ENCODE measurements at regions not wholly inside any gene's neighbourhood (a gene's known extent, or its start where the extent isn't known, plus 50 kb on each side); places are given as distances from the start of the nearest gene placed in this dataset.
"Not testable (repeated sequence)": the region's sequence is repeated elsewhere in the genome, so short reads cannot be mapped to it uniquely, and the experiment has no call there.

DNA sequence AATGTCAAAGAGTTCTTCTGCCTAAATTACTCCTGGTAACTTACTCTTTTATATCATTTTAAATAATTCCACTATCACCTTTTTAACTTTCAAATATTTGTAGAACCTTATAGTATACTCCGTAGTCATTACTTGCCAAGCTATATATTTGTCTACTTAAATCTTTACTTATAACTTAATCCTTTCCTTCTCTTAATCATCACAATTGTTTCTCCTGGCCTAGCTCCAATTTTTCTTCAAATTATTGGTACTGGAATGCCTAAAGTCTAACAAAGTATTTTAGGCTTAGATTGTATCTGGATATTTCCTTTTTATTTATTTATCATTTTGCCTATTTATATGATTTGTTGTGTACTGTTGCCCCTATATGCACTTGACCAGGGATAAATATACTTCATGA lies 109.5 kb downstream of the MZT1 start:
- Mint-ChIP-seq H3K27ac (no peak overlapping the region), H3K4me1 (no peaks in the 10 kb centered on the region)

GRCh38 chr13:72617186-72617585 lies 110.2 kb downstream of the MZT1 start:
- no peak for DNase-seq (ENCODE audit: low spot score in 2 of 2)
- Mint-ChIP-seq H3K4me1 (no peaks in the 10 kb centered on the region), H3K27ac (no peak overlapping the region), H3K4me3 (no peak overlapping the region), H3K9me3 (peaks cover 3% of the 10 kb centered on the region), H3K36me3 (no peaks in the 10 kb centered on the region)
- no peak for ATAC-seq

More for the DNA sequence above, 109.5 kb downstream of the MZT1 start:
- H3K36me3 Mint-ChIP-seq: no peaks in the 10 kb centered on the region
- no peak overlapping the region for H3K4me3 Mint-ChIP-seq
- H3K9me3 Mint-ChIP-seq: peaks cover 3% of the 10 kb centered on the region
- no peak for DNase-seq (ENCODE audit: low spot score in 2 of 2)
- ATAC-seq: no peak

- H3K36me3 Mint-ChIP-seq; DNase-seq (ENCODE audit: low spot score in 2 of 2); H3K9me3 Mint-ChIP-seq; ATAC-seq; H3K4me1 Mint-ChIP-seq; H3K4me3 Mint-ChIP-seq; H3K27ac Mint-ChIP-seq: not testable (repeated sequence)
Observed at GRCh38 chr13:72610251-72610891, 117.1 kb downstream of the MZT1 start.

- H3K9me3 Mint-ChIP-seq: no peaks in the 10 kb centered on the region
- no peaks in the 10 kb centered on the region for H3K36me3 Mint-ChIP-seq
- H3K4me3 Mint-ChIP-seq: no peak overlapping the region
- no peak for DNase-seq (ENCODE audit: low spot score in 2 of 2)
- no peak for ATAC-seq
- no peaks in the 10 kb centered on the region for H3K4me1 Mint-ChIP-seq
- H3K27ac Mint-ChIP-seq: no peak overlapping the region
Observed at GRCh38 chr13:72599178-72599743, 128.2 kb downstream of the MZT1 start.

DNA sequence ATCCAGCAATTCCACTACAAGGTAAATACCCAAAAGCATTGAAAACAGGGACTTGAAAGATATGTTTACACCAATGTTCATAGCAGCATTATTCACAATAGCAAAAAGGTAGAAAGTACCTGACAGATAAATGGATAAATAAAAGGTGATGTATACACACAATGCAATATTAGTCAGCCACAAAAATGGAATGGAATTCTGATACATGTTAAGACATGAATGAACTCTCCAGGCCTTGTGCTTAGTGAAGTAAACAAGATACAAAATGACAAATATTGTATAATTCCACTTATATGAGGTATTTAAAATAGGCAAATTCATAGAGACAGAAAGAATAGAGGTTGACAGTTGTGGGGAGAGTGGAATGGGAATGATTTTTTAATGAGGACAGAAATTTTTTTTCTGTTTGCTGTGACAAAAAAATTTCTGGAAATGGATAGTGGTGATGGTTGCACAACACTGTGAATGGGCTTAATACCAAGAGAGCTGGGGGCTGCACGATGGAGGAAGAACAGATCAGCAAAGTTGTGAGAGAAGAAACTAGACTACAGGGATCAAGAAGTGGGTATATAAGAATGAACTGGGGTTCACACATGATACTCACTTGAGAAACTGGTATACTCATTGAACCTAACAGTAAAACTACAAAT lies 137.2 kb downstream of the MZT1 start:
- DNase-seq (ENCODE audit: low spot score in 2 of 2) (no peak), ATAC-seq (no peak)
- no peak overlapping the region for H3K4me3 Mint-ChIP-seq
- H3K27ac Mint-ChIP-seq: no peak overlapping the region
- H3K36me3 Mint-ChIP-seq: no peaks in the 10 kb centered on the region
- no peaks in the 10 kb centered on the region for H3K4me1 Mint-ChIP-seq
- peaks cover 4% of the 10 kb centered on the region for H3K9me3 Mint-ChIP-seq

DNA sequence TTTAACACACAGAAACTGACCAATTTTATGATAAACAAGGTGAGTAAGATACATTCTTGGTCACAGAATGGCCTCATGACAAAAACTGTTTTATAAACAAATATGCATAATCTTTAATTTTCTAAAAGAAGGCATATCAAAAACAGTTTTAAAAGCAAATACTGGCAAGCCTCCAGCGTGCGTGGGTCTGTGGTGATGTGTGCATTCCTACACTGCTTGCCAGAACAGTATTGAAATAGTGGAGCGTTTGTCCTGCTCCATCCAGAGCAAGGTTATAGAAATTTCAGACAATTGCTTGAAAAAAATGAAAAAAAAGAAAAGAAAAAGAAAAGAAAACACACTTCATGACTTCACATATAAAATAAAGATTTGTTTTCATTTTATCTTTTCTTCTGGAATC lies 140.9 kb downstream of the MZT1 start:
- DNase-seq (ENCODE audit: low spot score in 2 of 2) (no peak), ATAC-seq (no peak)
- Mint-ChIP-seq H3K36me3 (no peaks in the 10 kb centered on the region), H3K9me3 (no peaks in the 10 kb centered on the region), H3K4me3 (no peak overlapping the region), H3K27ac (no peak overlapping the region), H3K4me1 (no peaks in the 10 kb centered on the region)

DNA sequence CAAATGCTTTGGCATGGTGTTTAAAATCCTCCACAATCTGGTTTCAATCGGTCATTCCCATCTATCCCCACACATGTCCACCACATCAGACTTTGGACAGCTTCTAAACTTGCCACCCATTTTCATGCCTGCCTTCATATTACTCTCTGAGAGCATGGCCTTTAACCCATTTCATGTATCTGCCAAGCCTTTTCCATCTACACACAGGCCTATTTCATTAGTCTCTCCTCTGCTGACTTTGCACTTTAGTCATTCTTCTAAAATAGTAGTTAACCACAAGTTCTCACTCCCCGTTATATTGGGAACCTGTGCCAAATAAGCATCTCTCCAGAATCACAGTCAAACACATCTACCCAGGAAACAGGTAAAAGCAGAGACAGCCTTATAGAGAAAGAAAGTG lies 142.2 kb downstream of the MZT1 start:
- H3K4me3 Mint-ChIP-seq: no peak overlapping the region
- no peaks in the 10 kb centered on the region for H3K9me3 Mint-ChIP-seq
- no peaks in the 10 kb centered on the region for H3K36me3 Mint-ChIP-seq
- H3K27ac Mint-ChIP-seq: no peak overlapping the region
- DNase-seq (ENCODE audit: low spot score in 2 of 2) (no peak), ATAC-seq (no peak)
- no peaks in the 10 kb centered on the region for H3K4me1 Mint-ChIP-seq

GRCh38 chr13:72571191-72571590 lies 156.2 kb downstream of the MZT1 start:
- Mint-ChIP-seq H3K27ac (no peak overlapping the region), H3K36me3 (no peaks in the 10 kb centered on the region), H3K4me3 (no peak overlapping the region), H3K4me1 (no peaks in the 10 kb centered on the region), H3K9me3 (peaks cover 4% of the 10 kb centered on the region)
- no peak for ATAC-seq
- DNase-seq (ENCODE audit: low spot score in 2 of 2): no peak

DNA sequence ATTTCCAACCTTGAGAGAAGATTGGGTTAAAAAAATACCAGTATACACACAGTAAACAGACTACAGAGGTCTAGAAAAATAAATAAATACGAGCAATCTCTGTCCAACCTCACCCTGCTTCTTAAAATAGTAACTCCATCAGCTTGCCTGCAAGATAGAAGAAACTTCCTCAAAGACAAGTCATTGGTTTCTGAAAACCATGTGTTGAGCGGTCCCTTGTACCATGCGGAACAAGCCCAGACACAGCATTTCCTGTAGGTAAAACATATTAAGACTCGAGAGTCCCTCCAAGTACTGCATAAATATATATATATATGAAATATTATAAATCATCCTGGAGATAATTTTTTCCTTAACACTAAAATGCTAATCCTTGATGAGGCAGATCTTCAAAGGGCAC lies 157.4 kb downstream of the MZT1 start:
- no peaks in the 10 kb centered on the region for H3K36me3 Mint-ChIP-seq
- no peak for ATAC-seq
- H3K4me3 Mint-ChIP-seq: no peak overlapping the region
- DNase-seq (ENCODE audit: low spot score in 2 of 2): no peak
- no peaks in the 10 kb centered on the region for H3K4me1 Mint-ChIP-seq
- no peaks in the 10 kb centered on the region for H3K9me3 Mint-ChIP-seq
- no peak overlapping the region for H3K27ac Mint-ChIP-seq

DNA sequence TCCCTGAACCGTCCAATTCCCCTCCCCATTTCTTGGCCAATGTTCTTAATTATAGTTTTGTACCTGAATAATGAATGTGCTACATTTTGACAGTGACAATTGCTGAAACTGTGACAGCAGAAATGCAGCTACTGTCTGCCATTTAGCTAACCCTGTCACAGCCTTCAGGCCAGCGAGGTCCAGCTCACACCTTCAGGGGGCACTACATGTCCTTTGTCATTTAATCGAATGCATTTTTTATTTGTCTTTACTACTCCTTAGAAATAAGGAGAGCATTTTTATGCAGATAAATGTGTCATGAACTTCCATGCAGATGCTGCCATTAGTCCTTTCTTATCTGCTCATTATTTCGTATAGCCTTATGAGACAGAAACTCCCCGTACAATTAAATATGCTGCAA lies 159.9 kb downstream of the MZT1 start:
- no peaks in the 10 kb centered on the region for H3K9me3 Mint-ChIP-seq
- H3K27ac Mint-ChIP-seq: no peak overlapping the region

GRCh38 chr13:72566526-72566925 lies 160.9 kb downstream of the MZT1 start:
- no peak overlapping the region for H3K27ac Mint-ChIP-seq
- DNase-seq (ENCODE audit: low spot score in 2 of 2) (no peak), ATAC-seq (no peak)
- H3K36me3 Mint-ChIP-seq: no peaks in the 10 kb centered on the region
- H3K9me3 Mint-ChIP-seq: no peaks in the 10 kb centered on the region
- H3K4me1 Mint-ChIP-seq: no peaks in the 10 kb centered on the region
- H3K4me3 Mint-ChIP-seq: no peak overlapping the region

More for the DNA sequence above, 159.9 kb downstream of the MZT1 start:
- no peak for ATAC-seq
- no peak for DNase-seq (ENCODE audit: low spot score in 2 of 2)
- Mint-ChIP-seq H3K4me1 (no peaks in the 10 kb centered on the region), H3K4me3 (no peak overlapping the region), H3K36me3 (no peaks in the 10 kb centered on the region)

DNA sequence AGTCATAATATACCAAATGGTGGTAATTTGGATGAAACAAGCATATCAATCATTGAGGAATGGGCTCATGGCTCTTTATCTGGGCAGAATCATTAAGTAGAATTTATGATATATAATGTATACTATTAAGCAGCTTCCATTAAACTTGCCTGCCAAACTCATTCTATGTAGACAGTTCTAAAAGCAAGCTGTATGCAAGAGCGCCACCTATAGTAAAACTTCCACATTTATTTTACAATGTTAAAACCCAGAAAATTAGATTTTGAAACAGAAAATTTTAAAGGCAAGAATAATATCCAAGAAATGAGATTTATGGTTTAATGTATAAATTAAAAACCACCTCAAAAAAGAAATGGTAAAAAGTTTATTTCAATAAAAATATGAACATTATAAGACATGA lies 161.5 kb downstream of the MZT1 start:
- Mint-ChIP-seq H3K27ac (no peak overlapping the region), H3K9me3 (no peaks in the 10 kb centered on the region), H3K36me3 (no peaks in the 10 kb centered on the region), H3K4me3 (no peak overlapping the region), H3K4me1 (no peaks in the 10 kb centered on the region)
- no peak for DNase-seq (ENCODE audit: low spot score in 2 of 2)
- ATAC-seq: no peak

DNA sequence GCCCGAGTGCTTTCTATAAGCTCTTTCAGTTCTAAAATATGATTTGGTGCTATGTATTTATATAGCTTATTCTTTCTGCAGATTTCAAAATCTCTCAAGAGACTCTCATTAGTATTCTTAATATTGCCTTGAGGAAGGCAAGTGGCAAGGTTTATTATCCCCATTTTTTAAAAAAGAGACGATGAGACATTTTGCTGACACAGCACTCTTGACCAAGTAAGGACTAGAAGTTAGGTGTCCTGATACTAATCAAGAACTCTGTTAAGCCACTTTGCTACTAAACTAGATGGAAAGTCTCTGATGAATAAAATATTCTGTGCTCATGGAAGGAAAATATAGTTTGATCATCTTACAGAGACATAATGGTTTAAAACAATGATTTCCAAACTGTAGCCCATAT lies 164.7 kb downstream of the MZT1 start:
- no peaks in the 10 kb centered on the region for H3K4me1 Mint-ChIP-seq
- H3K27ac Mint-ChIP-seq: no peak overlapping the region
- no peaks in the 10 kb centered on the region for H3K36me3 Mint-ChIP-seq
- ATAC-seq (no peak), DNase-seq (ENCODE audit: low spot score in 2 of 2) (no peak)
- H3K9me3 Mint-ChIP-seq: no peaks in the 10 kb centered on the region
- H3K4me3 Mint-ChIP-seq: no peak overlapping the region

DNA sequence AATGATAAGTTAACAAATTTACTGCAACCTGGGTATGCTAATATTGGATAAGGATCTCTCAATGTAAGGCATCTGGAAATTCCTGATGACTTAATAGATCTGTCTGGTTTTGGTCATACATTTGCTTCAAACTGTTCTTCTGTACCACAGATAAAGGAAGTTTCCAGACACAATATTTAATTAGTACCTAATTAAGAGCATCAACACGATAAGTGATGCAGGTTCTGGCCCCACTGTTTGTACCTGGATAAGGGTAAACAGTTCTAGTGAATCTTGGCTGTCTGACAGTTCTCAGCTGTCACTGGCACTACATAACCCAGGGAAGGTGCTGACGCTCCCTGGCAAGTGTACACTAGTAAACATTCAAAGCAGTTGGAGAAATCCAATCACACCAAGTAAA lies 165.6 kb downstream of the MZT1 start:
- ATAC-seq: no peak
- Mint-ChIP-seq H3K9me3 (no peaks in the 10 kb centered on the region), H3K36me3 (no peaks in the 10 kb centered on the region), H3K4me1 (no peaks in the 10 kb centered on the region), H3K4me3 (no peak overlapping the region), H3K27ac (no peak overlapping the region)
- no peak for DNase-seq (ENCODE audit: low spot score in 2 of 2)

DNA sequence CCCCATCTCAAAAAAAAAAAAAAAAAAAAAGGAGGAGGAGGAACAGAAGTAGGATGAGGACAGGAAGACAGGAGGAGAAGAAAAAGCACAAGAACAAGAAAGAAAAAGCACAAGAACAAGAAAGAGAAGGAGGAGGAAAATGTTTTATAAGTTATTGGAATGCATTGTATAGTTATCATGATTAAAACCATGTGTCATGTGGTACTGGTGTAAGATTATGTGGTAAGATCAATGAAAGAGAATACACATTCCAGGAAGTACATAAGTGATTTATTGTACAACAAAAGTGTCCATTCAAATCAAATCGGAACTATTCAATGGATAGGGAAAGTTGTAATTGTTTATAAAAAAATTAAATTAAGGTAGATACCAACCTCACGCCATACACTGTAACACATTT lies 167.7 kb downstream of the MZT1 start:
- Mint-ChIP-seq H3K36me3 (no peaks in the 10 kb centered on the region), H3K27ac (no peak overlapping the region), H3K4me3 (no peak overlapping the region), H3K9me3 (no peaks in the 10 kb centered on the region), H3K4me1 (no peaks in the 10 kb centered on the region)
- DNase-seq (ENCODE audit: low spot score in 2 of 2) (no peak), ATAC-seq (no peak)

DNA sequence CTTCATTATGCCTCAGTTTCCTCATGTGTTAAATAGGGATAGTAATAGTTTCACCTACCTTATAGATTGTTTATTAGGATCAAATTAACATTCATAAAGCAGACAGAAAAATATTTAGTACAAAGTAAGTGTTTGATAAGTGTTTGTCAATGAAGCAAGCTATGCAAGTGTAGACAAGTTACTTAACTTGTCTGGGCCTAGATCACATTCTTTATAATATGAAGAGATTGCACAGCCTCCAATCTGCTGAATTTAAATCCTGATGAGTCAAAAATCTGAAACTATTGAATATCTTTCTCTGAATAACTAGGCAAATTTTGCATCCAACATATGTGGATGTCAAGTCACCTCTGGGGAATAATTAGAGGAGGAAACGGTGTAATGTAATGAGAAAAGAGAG lies 170.5 kb downstream of the MZT1 start:
- Mint-ChIP-seq H3K4me3 (no peak overlapping the region), H3K4me1 (no peaks in the 10 kb centered on the region), H3K36me3 (no peaks in the 10 kb centered on the region), H3K27ac (no peak overlapping the region), H3K9me3 (no peaks in the 10 kb centered on the region)
- ATAC-seq: no peak
- no peak for DNase-seq (ENCODE audit: low spot score in 2 of 2)

All from stimulated activated effector memory CD8-positive, alpha-beta T cell treated with anti-CD3 and anti-CD28 coated beads, Interleukin-12 subunit alpha, Interleukin-12 subunit beta, amount 100 ng/mL, for 72 hours (primary cell).